SK-N-SH (cell line): ENCODE measurements at regions not wholly inside any gene's neighbourhood (a gene's known extent, or its start where the extent isn't known, plus 50 kb on each side); places are given as distances from the start of the nearest gene placed in this dataset.

Experiments
- CTCF ChIA-PET: fragments of 300-600, 350-600 bp; formaldehyde crosslinking; extraction: SDS; loops from one replicate; lab custom pipeline; 2021; lab: Yijun Ruan, JAX
- POLR2A ChIA-PET: fragments of 350-600 bp; sonication (Branson Sonifier 250); formaldehyde crosslinking; extraction: SDS; loops from one replicate; lab custom pipeline; 2020; ENCODE audit warnings: antibody characterized with exemption, inconsistent platforms; lab: Yijun Ruan, JAX
- DNase-seq: peaks from one replicate; pipeline ENCODE4 v3.0.0; 2012
- H2AFZ ChIP-seq: fragments of 200-600 bp; sonication (generic); 2 replicates; pipeline ENCODE4 v1.8.1; 2016; ENCODE audit warnings: antibody characterized with exemption, mild to moderate bottlenecking, low read depth
- H3F3A ChIP-seq: fragments of 200-600 bp; sonication (generic); replicated peaks from 2 replicates; pipeline ENCODE3; 2016; ENCODE audit warnings: antibody characterized with exemption, mild to moderate bottlenecking; ENCODE audit not compliant: insufficient read depth
- H3K27ac ChIP-seq, 2 experiments: fragments of 200-500 bp in 1 of 2; fragments of 200-600 bp in 1 of 2; sonication (Bioruptor generic) in 1 of 2; sonication (generic), shearing (Covaris generic) in 1 of 2; 2 replicates each; pipeline versions ENCODE4 v1.5.1 to v1.6.1; 2014 to 2016; ENCODE audit warnings: low read depth in 2 of 2, inconsistent platforms in 1 of 2, low read length in 1 of 2, mild to moderate bottlenecking in 1 of 2, mixed read lengths in 1 of 2
- H3K27me3 ChIP-seq: fragments of 200-600 bp; sonication (generic), shearing (Covaris generic); 2 replicates; pipeline ENCODE4 v1.6.1; 2016; ENCODE audit warnings: mixed run types; ENCODE audit not compliant: insufficient read depth
- H3K36me3 ChIP-seq, 2 experiments: fragments of 200-500 bp in 1 of 2; fragments of 200-600 bp in 1 of 2; sonication (Bioruptor generic) in 1 of 2; sonication (generic) in 1 of 2; replicated peaks in 1 of 2; 2 replicates each; pipeline versions ENCODE3 to v1.5.1; 2014 to 2016; ENCODE audit warnings: low read length in 1 of 2, mild to moderate bottlenecking in 1 of 2; ENCODE audit not compliant: insufficient read depth in 2 of 2, control insufficient read depth in 1 of 2
- H3K4me1 ChIP-seq, 2 experiments: fragments of 200-500 bp in 1 of 2; fragments of 200-600 bp in 1 of 2; sonication (Bioruptor generic) in 1 of 2; sonication (generic), shearing (Covaris generic) in 1 of 2; 2 replicates each; pipeline versions ENCODE4 v1.5.1 to v1.6.1; 2014 to 2016; ENCODE audit warnings: low read depth in 1 of 2, low read length in 1 of 2, mixed run types in 1 of 2; ENCODE audit not compliant: insufficient read depth in 2 of 2, control insufficient read depth in 1 of 2
- H3K4me2 ChIP-seq: fragments of 200-600 bp; sonication (generic), shearing (Covaris generic); 2 replicates; pipeline ENCODE4 v1.6.1; 2017; ENCODE audit warnings: mixed run types
- H3K4me3 ChIP-seq, 2 experiments: fragments of 200-500 bp in 1 of 2; fragments of 200-600 bp in 1 of 2; sonication (Bioruptor generic) in 1 of 2; sonication (generic), shearing (Covaris generic) in 1 of 2; 2 replicates each; pipeline versions ENCODE4 v1.5.1 to v1.8.1; 2014 to 2016; ENCODE audit warnings: low read depth in 2 of 2, inconsistent platforms in 1 of 2, low read length in 1 of 2, mild to moderate bottlenecking in 1 of 2, mixed read lengths in 1 of 2, moderate library complexity in 1 of 2
- H3K79me2 ChIP-seq: fragments of 200-600 bp; sonication (generic); 2 replicates; pipeline ENCODE4 v1.8.1; 2017; ENCODE audit warnings: mild to moderate bottlenecking; ENCODE audit not compliant: insufficient read depth
- H3K9ac ChIP-seq: fragments of 200-600 bp; sonication (generic); 2 replicates; pipeline ENCODE4 v1.6.1; 2017; ENCODE audit warnings: mixed run types
- H3K9me2 ChIP-seq: fragments of 200-600 bp; sonication (generic); 2 replicates; pipeline ENCODE4 v1.6.1; 2017; ENCODE audit warnings: mixed run types
- H3K9me3 ChIP-seq: fragments of 200-600 bp; sonication (generic); 2 replicates; pipeline ENCODE4 v1.6.1; 2017; ENCODE audit warnings: mixed run types, mild to moderate bottlenecking, moderate library complexity
- H4K20me1 ChIP-seq: fragments of 200-600 bp; sonication (generic); 2 replicates; pipeline ENCODE4 v1.6.1; 2017; ENCODE audit warnings: mild to moderate bottlenecking, mixed run types; ENCODE audit not compliant: insufficient read depth
- CTCF ChIP-seq: fragments of 200-600 bp; sonication (generic); IDR thresholded peaks from 2 replicates; pipeline ENCODE4 v1.6.1; 2017; ENCODE audit warnings: antibody characterized with exemption, mild to moderate bottlenecking, moderate library complexity
- EP300 ChIP-seq, 2 experiments: IDR thresholded peaks; 2 replicates each; pipeline versions ENCODE4 v1.4.0 to v1.6.1; 2012; ENCODE audit warnings: borderline replicate concordance in 1 of 2, low read depth in 1 of 2, low read length in 1 of 2
- EZH2phosphoT487 ChIP-seq: fragments of 200-600 bp; sonication (generic); IDR thresholded peaks from 2 replicates; pipeline ENCODE4 v1.6.1; 2017; ENCODE audit warnings: low read depth, mixed run types, mild to moderate bottlenecking, antibody characterized with exemption, moderate library complexity, borderline replicate concordance
- FOSL2 ChIP-seq: IDR thresholded peaks from 2 replicates; pipeline ENCODE4 v1.4.0; 2012; ENCODE audit warnings: low read depth, mild to moderate bottlenecking, moderate library complexity, borderline replicate concordance
- GABPA ChIP-seq: IDR thresholded peaks from 2 replicates; pipeline ENCODE4 v1.4.0; 2012; ENCODE audit warnings: low read depth, mild to moderate bottlenecking
- GATA2 ChIP-seq: sonication (generic); formaldehyde crosslinking; IDR thresholded peaks from 2 replicates; pipeline ENCODE4 v1.5.0; 2020; ENCODE audit warnings: mild to moderate bottlenecking, missing genetic modification reagents
- IRF3 ChIP-seq: fragments of 150-350 bp; IDR thresholded peaks from 2 replicates; pipeline ENCODE4 v1.6.1; 2016; ENCODE audit warnings: mild to moderate bottlenecking, low read depth, low read length
- MAX ChIP-seq: IDR thresholded peaks from 2 replicates; pipeline ENCODE4 v1.4.0; 2012; ENCODE audit warnings: low read depth
- MEF2A ChIP-seq: IDR thresholded peaks from 2 replicates; pipeline ENCODE4 v1.4.0; 2012; ENCODE audit warnings: low read depth, borderline replicate concordance
- MXI1 ChIP-seq: IDR thresholded peaks from 2 replicates; pipeline ENCODE4 v1.6.1; 2012; ENCODE audit warnings: mild to moderate bottlenecking, low read depth, low read length, improper control_type of control experiment
- NRF1 ChIP-seq: IDR thresholded peaks from 2 replicates; pipeline ENCODE4 v1.6.1; 2012; ENCODE audit warnings: low read depth, mild to moderate bottlenecking, low read length
- POLR2AphosphoS5 ChIP-seq: IDR thresholded peaks from 2 replicates; pipeline ENCODE4 v1.6.1; 2012; ENCODE audit warnings: low read depth, low read length
- RCOR1 ChIP-seq: fragments of 150-350 bp; IDR thresholded peaks from 2 replicates; pipeline ENCODE4 v1.6.1; 2017; ENCODE audit warnings: antibody characterized with exemption, low read length
- SIN3A ChIP-seq: IDR thresholded peaks from 2 replicates; pipeline ENCODE4 v1.6.1; 2012; ENCODE audit warnings: low read depth, mild to moderate bottlenecking, low read length, moderate library complexity, borderline replicate concordance
- SMC3 ChIP-seq: IDR thresholded peaks from 2 replicates; pipeline ENCODE4 v1.6.1; 2012; ENCODE audit warnings: low read depth, low read length, improper control_type of control experiment
- TAF1 ChIP-seq: IDR thresholded peaks from 2 replicates; pipeline ENCODE4 v1.6.1; 2012; ENCODE audit warnings: low read depth, mild to moderate bottlenecking, low read length, moderate library complexity, borderline replicate concordance
- TCF12 ChIP-seq: IDR thresholded peaks from 2 replicates; pipeline ENCODE4 v1.4.0; 2012
- USF2 ChIP-seq: fragments of 150-350 bp; IDR thresholded peaks from 2 replicates; pipeline ENCODE4 v1.6.1; 2017; ENCODE audit warnings: antibody characterized with exemption, low read length, low read depth, borderline replicate concordance
- ZBTB33 ChIP-seq: IDR thresholded peaks from 2 replicates; pipeline ENCODE4 v1.4.0; 2012; ENCODE audit warnings: low read depth, borderline replicate concordance
- WGBS: methylation state at CpG from one replicate; pipeline ENCODE4 v1.1.6; 2017; ENCODE audit warnings: low lambda C conversion rate; 5-methylcytosine and 5-hydroxymethylcytosine counted together

GRCh38 chr16:77618951-77619350 is 103.4 kb upstream of the NUDT7 start (continued):
- TF ChIP-seq TCF12 (no peak), GATA2 (CRISPR knock-in tag) (no peak), POLR2AphosphoS5 (no peak)

GRCh38 chr16:77624085-77624484 is 98.2 kb upstream of the NUDT7 start:
- Histone ChIP-seq H3K9ac (no peak overlapping the region), H4K20me1 (no peaks in the 10 kb centered on the region), H3K79me2 (no peaks in the 10 kb centered on the region), H3K4me3 (no peak overlapping the region), H3K27ac (no peak overlapping the region), H3K4me1 (no peaks in the 10 kb centered on the region), H3K9me3 (no peaks in the 10 kb centered on the region), H3K9me2 (no peaks in the 10 kb centered on the region), H3K27me3 (no peaks in the 10 kb centered on the region), H2AFZ (no peak overlapping the region), H3K36me3 (no peaks in the 10 kb centered on the region), H3F3A (no peaks in the 10 kb centered on the region), H3K4me2 (no peak overlapping the region)
- no peak for TF ChIP-seq SMC3
- TF ChIP-seq EP300 (IDR thresholded peaks at IDR 0.05; ENCODE audit: borderline replicate concordance in 1 of 2, low read depth in 1 of 2, low read length in 1 of 2) = no peak
- TF ChIP-seq MAX = no peak
- no peak for TF ChIP-seq POLR2AphosphoS5
- WGBS = 66% methylated on average over 9 of the region's 9 CpGs
- ChIA-PET CTCF (interaction anchor here (1.0 to 1.2 kb wide), 2 partner anchors 12 to 16 kb away, joined by 3 read pairs; no protein-coding TSS in a partner anchor), POLR2A (interaction anchor here (1.3 kb wide), 1 partner anchor 16 kb away, joined by 3 read pairs; no protein-coding TSS in a partner anchor)
- no peak for DNase-seq

GRCh38 chr16:77636615-77637014 is 85.7 kb upstream of the NUDT7 start:
- DNase-seq = no peak

More at GRCh38 chr16:77636615-77637014, 85.7 kb upstream of the NUDT7 start:
- ChIA-PET POLR2A (no interaction called here), CTCF (interaction anchor here (1.2 kb wide), 1 partner anchor 13 kb away, joined by 3 read pairs; no protein-coding TSS in a partner anchor)
- H2AFZ ChIP-seq = no peak overlapping the region
- H3K9ac ChIP-seq = no peak overlapping the region
- H3K4me3 ChIP-seq = no peak overlapping the region
- no peaks in the 10 kb centered on the region for H3K27me3 ChIP-seq
- H3K36me3 ChIP-seq = no peaks in the 10 kb centered on the region
- no peaks in the 10 kb centered on the region for H4K20me1 ChIP-seq
- H3K9me2 ChIP-seq = no peaks in the 10 kb centered on the region
- H3K4me1 ChIP-seq = no peaks in the 10 kb centered on the region
- no peaks in the 10 kb centered on the region for H3F3A ChIP-seq
- H3K79me2 ChIP-seq = no peaks in the 10 kb centered on the region
- TF ChIP-seq MXI1 (no peak), EZH2phosphoT487 (no peak), MEF2A (no peak), USF2 (no peak), NRF1 (no peak), CTCF (no peak), RCOR1 (no peak), FOSL2 (no peak), GABPA (no peak), SIN3A (no peak), GATA2 (CRISPR knock-in tag) (no peak), IRF3 (no peak), TAF1 (no peak), ZBTB33 (no peak)
- no peak overlapping the region for H3K27ac ChIP-seq
- no peaks in the 10 kb centered on the region for H3K9me3 ChIP-seq
- no peak overlapping the region for H3K4me2 ChIP-seq
- 0% methylated on average over 2 of the region's 3 CpGs for WGBS
